ENCODE measurements at regions not wholly inside any gene's neighbourhood (a gene's known extent, or its start where the extent isn't known, plus 50 kb on each side); places are given as distances from the start of the nearest gene placed in this dataset.
A peak's percentile ranks its signal among the peaks of the same experiment; 100 is the strongest.

- Histone ChIP-seq H3K27ac (peak overlapping the region; percentile 36), H3K27me3 (no peaks in the 10 kb centered on the region), H3K36me3 (no peaks in the 10 kb centered on the region), H3K4me3 (no peak overlapping the region), H3K4me1 (ENCODE audit: low read depth) (peaks cover 20% of the 10 kb centered on the region), H3K9me3 (ENCODE audit: low read depth) (no peaks in the 10 kb centered on the region)
- no peak for TF ChIP-seq CTCF (IDR thresholded peaks at IDR 0.05; ENCODE audit: low read depth, low read length)
- DNase-seq (ENCODE audit: low read depth in 1 of 2, low spot score in 1 of 2): peak in 1 of 2 donors; percentile 30
Measured at GRCh38 chr10:35794703-35795102, 152.6 kb upstream of the FZD8 start.

- TF ChIP-seq CTCF (IDR thresholded peaks at IDR 0.05; ENCODE audit: low read depth, low read length): no peak
- Histone ChIP-seq H3K27ac (no peak overlapping the region), H3K4me3 (no peak overlapping the region), H3K4me1 (ENCODE audit: low read depth) (peaks cover 20% of the 10 kb centered on the region), H3K27me3 (no peaks in the 10 kb centered on the region), H3K36me3 (no peaks in the 10 kb centered on the region), H3K9me3 (ENCODE audit: low read depth) (no peaks in the 10 kb centered on the region)
- no peak for DNase-seq (ENCODE audit: low read depth in 1 of 2, low spot score in 1 of 2)
Measured at GRCh38 chr10:35792291-35792690, 150.2 kb upstream of the FZD8 start.

- Histone ChIP-seq H3K4me1 (ENCODE audit: low read depth) (peaks cover 20% of the 10 kb centered on the region), H3K36me3 (no peaks in the 10 kb centered on the region), H3K4me3 (no peak overlapping the region), H3K9me3 (ENCODE audit: low read depth) (no peaks in the 10 kb centered on the region), H3K27ac (no peak overlapping the region), H3K27me3 (no peaks in the 10 kb centered on the region)
- no peak for DNase-seq (ENCODE audit: low read depth in 1 of 2, low spot score in 1 of 2)
- no peak for TF ChIP-seq CTCF (IDR thresholded peaks at IDR 0.05; ENCODE audit: low read depth, low read length)
Measured at GRCh38 chr10:35789996-35790395, 147.9 kb upstream of the FZD8 start.

- H3K27ac ChIP-seq: no peak overlapping the region
- H3K36me3 ChIP-seq: no peaks in the 10 kb centered on the region
- no peak for DNase-seq (ENCODE audit: low read depth in 1 of 2, low spot score in 1 of 2)
- no peaks in the 10 kb centered on the region for H3K4me1 ChIP-seq (ENCODE audit: low read depth)
- H3K9me3 ChIP-seq (ENCODE audit: low read depth): no peaks in the 10 kb centered on the region
- no peaks in the 10 kb centered on the region for H3K27me3 ChIP-seq
- TF ChIP-seq CTCF (IDR thresholded peaks at IDR 0.05; ENCODE audit: low read depth, low read length): no peak
- H3K4me3 ChIP-seq: no peak overlapping the region
Measured at GRCh38 chr10:35784751-35785150, 142.7 kb upstream of the FZD8 start.

- Histone ChIP-seq H3K4me1 (ENCODE audit: low read depth) (no peaks in the 10 kb centered on the region), H3K27ac (no peak overlapping the region), H3K4me3 (no peak overlapping the region), H3K36me3 (no peaks in the 10 kb centered on the region), H3K9me3 (ENCODE audit: low read depth) (no peaks in the 10 kb centered on the region), H3K27me3 (no peaks in the 10 kb centered on the region)
- no peak for DNase-seq (ENCODE audit: low read depth in 1 of 2, low spot score in 1 of 2)
- TF ChIP-seq CTCF (IDR thresholded peaks at IDR 0.05; ENCODE audit: low read depth, low read length): no peak
Measured at GRCh38 chr10:35783305-35783838, 141.3 kb upstream of the FZD8 start.

- Histone ChIP-seq H3K36me3 (no peaks in the 10 kb centered on the region), H3K4me1 (ENCODE audit: low read depth) (peaks cover 4% of the 10 kb centered on the region), H3K9me3 (ENCODE audit: low read depth) (no peaks in the 10 kb centered on the region), H3K4me3 (no peak overlapping the region), H3K27me3 (no peaks in the 10 kb centered on the region), H3K27ac (no peak overlapping the region)
- peak; percentile 22 for TF ChIP-seq CTCF (IDR thresholded peaks at IDR 0.05; ENCODE audit: low read depth, low read length)
- peak in 1 of 2 donors; percentile 25 for DNase-seq (ENCODE audit: low read depth in 1 of 2, low spot score in 1 of 2)
Measured at GRCh38 chr10:35781643-35782035, 139.5 kb upstream of the FZD8 start.
